GM19438 (cell line): ENCODE measurements at regions not wholly inside any gene's neighbourhood (a gene's known extent, or its start where the extent isn't known, plus 50 kb on each side); places are given as distances from the start of the nearest gene placed in this dataset.

Experiments
- ATAC-seq: cut with Tn5 transposase; IDR thresholded peaks from one replicate; pipeline ENCODE4 v1.9.1; 2021; ENCODE audit warnings: low read depth; ENCODE audit not compliant: unreplicated experiment

GRCh38 chr18:59848002-59848401 lies 51.8 kb upstream of the PMAIP1 start:
- ATAC-seq = peak; percentile 12

GRCh38 chr18:59847491-59847846 lies 52.3 kb upstream of the PMAIP1 start:
- peak; percentile 30 for ATAC-seq

GRCh38 chr18:59846814-59847490 lies 52.8 kb upstream of the PMAIP1 start:
- ATAC-seq = peak; percentile 95

- ATAC-seq = no peak
These were observed 56.8 kb upstream of the PMAIP1 start for GRCh38 chr18:59842947-59843346.

- ATAC-seq = no peak
These were observed 59.7 kb upstream of the PMAIP1 start for GRCh38 chr18:59839931-59840685.

- ATAC-seq = no peak
These were observed 60.5 kb upstream of the PMAIP1 start for GRCh38 chr18:59839246-59839645.

- ATAC-seq = peak; percentile 66
These were observed 62.2 kb upstream of the PMAIP1 start for GRCh38 chr18:59837586-59837985.

GRCh38 chr18:59835605-59836379 lies 64.0 kb upstream of the PMAIP1 start:
- ATAC-seq = no peak

- no peak for ATAC-seq
These were observed 65.5 kb upstream of the PMAIP1 start for GRCh38 chr18:59834267-59834666.

- ATAC-seq = peak; percentile 63
These were observed 66.0 kb upstream of the PMAIP1 start for GRCh38 chr18:59833785-59834184.

GRCh38 chr18:59823596-59824195 lies 76.1 kb upstream of the PMAIP1 start:
- ATAC-seq = no peak

GRCh38 chr18:59822612-59823550 lies 76.9 kb upstream of the PMAIP1 start:
- no peak for ATAC-seq

- no peak for ATAC-seq
These were observed 77.8 kb upstream of the PMAIP1 start for GRCh38 chr18:59821983-59822382.

- ATAC-seq = no peak
These were observed 79.1 kb upstream of the PMAIP1 start for GRCh38 chr18:59820663-59821062.

- ATAC-seq = no peak
These were observed 81.0 kb upstream of the PMAIP1 start for GRCh38 chr18:59818769-59819168.

- ATAC-seq = no peak
These were observed 84.9 kb upstream of the PMAIP1 start for GRCh38 chr18:59814891-59815290.

- ATAC-seq = no peak
These were observed 85.9 kb upstream of the PMAIP1 start for GRCh38 chr18:59813942-59814341.

GRCh38 chr18:59810735-59811520 lies 88.9 kb upstream of the PMAIP1 start:
- no peak for ATAC-seq

GRCh38 chr18:59810183-59810582 lies 89.6 kb upstream of the PMAIP1 start:
- no peak for ATAC-seq
